ENCODE measurements at regions not wholly inside any gene's neighbourhood (a gene's known extent, or its start where the extent isn't known, plus 50 kb on each side); places are given as distances from the start of the nearest gene placed in this dataset.

DNA sequence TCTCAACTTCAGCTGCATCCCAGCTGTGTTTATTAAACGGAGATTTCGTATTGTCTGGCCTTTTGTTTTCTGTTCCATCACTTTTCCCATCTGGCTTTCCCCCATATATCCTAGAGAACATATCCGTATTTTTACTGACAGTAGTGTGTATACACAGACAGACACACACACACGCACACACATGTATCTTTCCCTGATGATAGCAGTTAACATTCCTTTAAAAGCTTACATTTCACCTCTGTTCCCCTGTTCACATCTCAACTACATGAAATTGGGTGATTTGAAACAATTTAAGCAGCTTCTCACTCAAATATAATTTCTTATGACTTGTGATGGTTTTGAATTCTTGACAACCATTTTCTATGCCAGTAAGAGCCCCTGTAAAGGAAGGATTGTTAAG is 207.1 kb upstream of the CEP162 start:
- H3K27me3 ChIP-seq (ENCODE audit: control insufficient read depth in 3 of 3, insufficient read depth in 3 of 3, low read length in 3 of 3), result no peaks in the 10 kb centered on the region

GRCh38 chr6:84432619-84433018 is 205.2 kb upstream of the CEP162 start:
- H3K36me3 ChIP-seq (ENCODE audit: control insufficient read depth in 3 of 3, insufficient read depth in 3 of 3, low read length in 3 of 3), result no peaks in the 10 kb centered on the region
- no peaks in the 10 kb centered on the region for H3K27me3 ChIP-seq (ENCODE audit: control insufficient read depth in 3 of 3, insufficient read depth in 3 of 3, low read length in 3 of 3)
- H3K4me1 ChIP-seq (ENCODE audit: control insufficient read depth in 3 of 3, insufficient read depth in 3 of 3, low read length in 3 of 3), result no peaks in the 10 kb centered on the region
- H3K9ac ChIP-seq (ENCODE audit: low read depth in 1 of 3, low read length in 3 of 3), result no peak overlapping the region
- no peak overlapping the region for H3K27ac ChIP-seq (ENCODE audit: low read depth, low read length)
- H3K4me3 ChIP-seq (ENCODE audit: low read length in 3 of 3), result no peak overlapping the region
- no peaks in the 10 kb centered on the region for H3K9me3 ChIP-seq (ENCODE audit: control insufficient read depth in 3 of 3, low read length in 3 of 3)

More for the DNA sequence above, 207.1 kb upstream of the CEP162 start:
- H3K36me3 ChIP-seq (ENCODE audit: control insufficient read depth in 3 of 3, insufficient read depth in 3 of 3, low read length in 3 of 3), result no peaks in the 10 kb centered on the region
- H3K9ac ChIP-seq (ENCODE audit: low read depth in 1 of 3, low read length in 3 of 3), result no peak overlapping the region
- no peak overlapping the region for H3K27ac ChIP-seq (ENCODE audit: low read depth, low read length)
- no peaks in the 10 kb centered on the region for H3K4me1 ChIP-seq (ENCODE audit: control insufficient read depth in 3 of 3, insufficient read depth in 3 of 3, low read length in 3 of 3)
- no peaks in the 10 kb centered on the region for H3K9me3 ChIP-seq (ENCODE audit: control insufficient read depth in 3 of 3, low read length in 3 of 3)
- no peak overlapping the region for H3K4me3 ChIP-seq (ENCODE audit: low read length in 3 of 3)

- H3K36me3 ChIP-seq (ENCODE audit: control insufficient read depth in 3 of 3, insufficient read depth in 3 of 3, low read length in 3 of 3), result no peaks in the 10 kb centered on the region
- no peak overlapping the region for H3K27ac ChIP-seq (ENCODE audit: low read depth, low read length)
- H3K27me3 ChIP-seq (ENCODE audit: control insufficient read depth in 3 of 3, insufficient read depth in 3 of 3, low read length in 3 of 3), result no peaks in the 10 kb centered on the region
- no peak overlapping the region for H3K9ac ChIP-seq (ENCODE audit: low read depth in 1 of 3, low read length in 3 of 3)
- H3K9me3 ChIP-seq (ENCODE audit: control insufficient read depth in 3 of 3, low read length in 3 of 3), result no peaks in the 10 kb centered on the region
- no peak overlapping the region for H3K4me3 ChIP-seq (ENCODE audit: low read length in 3 of 3)
- H3K4me1 ChIP-seq (ENCODE audit: control insufficient read depth in 3 of 3, insufficient read depth in 3 of 3, low read length in 3 of 3), result no peaks in the 10 kb centered on the region
Observed at GRCh38 chr6:84428300-84428907, 201.0 kb upstream of the CEP162 start.

GRCh38 chr6:84425971-84426705 is 198.7 kb upstream of the CEP162 start:
- Histone ChIP-seq H3K36me3 (ENCODE audit: control insufficient read depth in 3 of 3, insufficient read depth in 3 of 3, low read length in 3 of 3) (no peaks in the 10 kb centered on the region), H3K4me1 (ENCODE audit: control insufficient read depth in 3 of 3, insufficient read depth in 3 of 3, low read length in 3 of 3) (no peaks in the 10 kb centered on the region), H3K4me3 (ENCODE audit: low read length in 3 of 3) (no peak overlapping the region), H3K27me3 (ENCODE audit: control insufficient read depth in 3 of 3, insufficient read depth in 3 of 3, low read length in 3 of 3) (no peaks in the 10 kb centered on the region), H3K9me3 (ENCODE audit: control insufficient read depth in 3 of 3, low read length in 3 of 3) (no peaks in the 10 kb centered on the region), H3K9ac (ENCODE audit: low read depth in 1 of 3, low read length in 3 of 3) (no peak overlapping the region), H3K27ac (ENCODE audit: low read depth, low read length) (no peak overlapping the region)

DNA sequence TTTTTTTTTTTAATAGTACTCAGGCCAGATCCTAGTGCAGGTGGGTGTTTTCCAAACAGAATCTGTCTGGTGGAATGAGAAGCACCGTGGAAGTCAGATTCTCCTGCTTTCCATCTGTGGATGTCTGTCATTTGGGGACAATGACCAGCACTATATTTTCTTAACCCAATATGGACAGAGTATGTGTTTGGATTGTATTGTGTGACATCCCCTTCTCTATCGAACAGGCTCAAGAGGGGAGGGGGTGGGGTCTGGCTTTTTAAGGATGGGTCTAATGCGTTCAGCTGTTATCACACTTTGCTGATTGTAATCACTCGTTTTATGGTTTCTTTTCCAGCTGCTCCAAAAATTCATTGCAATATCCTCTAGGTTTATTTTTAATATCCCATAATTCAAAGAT is 197.5 kb upstream of the CEP162 start:
- Histone ChIP-seq H3K36me3 (ENCODE audit: control insufficient read depth in 3 of 3, insufficient read depth in 3 of 3, low read length in 3 of 3) (no peaks in the 10 kb centered on the region), H3K4me3 (ENCODE audit: low read length in 3 of 3) (no peak overlapping the region), H3K9me3 (ENCODE audit: control insufficient read depth in 3 of 3, low read length in 3 of 3) (no peaks in the 10 kb centered on the region), H3K9ac (ENCODE audit: low read depth in 1 of 3, low read length in 3 of 3) (no peak overlapping the region), H3K27me3 (ENCODE audit: control insufficient read depth in 3 of 3, insufficient read depth in 3 of 3, low read length in 3 of 3) (no peaks in the 10 kb centered on the region), H3K4me1 (ENCODE audit: control insufficient read depth in 3 of 3, insufficient read depth in 3 of 3, low read length in 3 of 3) (no peaks in the 10 kb centered on the region), H3K27ac (ENCODE audit: low read depth, low read length) (no peak overlapping the region)

- Histone ChIP-seq H3K9ac (ENCODE audit: low read depth in 1 of 3, low read length in 3 of 3) (no peak overlapping the region), H3K4me1 (ENCODE audit: control insufficient read depth in 3 of 3, insufficient read depth in 3 of 3, low read length in 3 of 3) (no peaks in the 10 kb centered on the region), H3K9me3 (ENCODE audit: control insufficient read depth in 3 of 3, low read length in 3 of 3) (no peaks in the 10 kb centered on the region), H3K4me3 (ENCODE audit: low read length in 3 of 3) (no peak overlapping the region), H3K27me3 (ENCODE audit: control insufficient read depth in 3 of 3, insufficient read depth in 3 of 3, low read length in 3 of 3) (no peaks in the 10 kb centered on the region), H3K27ac (ENCODE audit: low read depth, low read length) (no peak overlapping the region), H3K36me3 (ENCODE audit: control insufficient read depth in 3 of 3, insufficient read depth in 3 of 3, low read length in 3 of 3) (no peaks in the 10 kb centered on the region)
Observed at GRCh38 chr6:84422380-84422968, 195.0 kb upstream of the CEP162 start.

DNA sequence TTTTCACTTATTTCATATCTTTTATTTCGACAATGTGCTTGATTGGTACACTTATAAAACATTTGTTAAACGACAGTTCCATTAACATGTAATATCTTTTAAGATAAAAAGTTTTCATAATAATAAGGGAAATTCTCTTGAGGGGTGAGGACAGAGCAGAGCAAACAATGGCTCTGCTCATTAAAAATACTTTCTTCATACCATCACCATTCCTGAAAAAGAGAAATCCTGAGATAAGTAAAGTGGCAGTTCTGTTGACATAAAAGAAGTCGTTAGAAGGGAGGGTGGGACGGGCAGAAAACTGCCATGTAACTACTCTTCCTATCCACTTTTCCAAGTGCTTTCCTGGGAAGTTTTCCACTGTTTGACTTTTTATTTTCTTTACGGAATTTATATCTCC is 193.6 kb upstream of the CEP162 start:
- H3K4me1 ChIP-seq (ENCODE audit: control insufficient read depth in 3 of 3, insufficient read depth in 3 of 3, low read length in 3 of 3), result no peaks in the 10 kb centered on the region
- H3K9me3 ChIP-seq (ENCODE audit: control insufficient read depth in 3 of 3, low read length in 3 of 3), result no peaks in the 10 kb centered on the region
- H3K27me3 ChIP-seq (ENCODE audit: control insufficient read depth in 3 of 3, insufficient read depth in 3 of 3, low read length in 3 of 3), result no peaks in the 10 kb centered on the region
- H3K9ac ChIP-seq (ENCODE audit: low read depth in 1 of 3, low read length in 3 of 3), result no peak overlapping the region
- H3K36me3 ChIP-seq (ENCODE audit: control insufficient read depth in 3 of 3, insufficient read depth in 3 of 3, low read length in 3 of 3), result no peaks in the 10 kb centered on the region
- no peak overlapping the region for H3K27ac ChIP-seq (ENCODE audit: low read depth, low read length)
- no peak overlapping the region for H3K4me3 ChIP-seq (ENCODE audit: low read length in 3 of 3)

DNA sequence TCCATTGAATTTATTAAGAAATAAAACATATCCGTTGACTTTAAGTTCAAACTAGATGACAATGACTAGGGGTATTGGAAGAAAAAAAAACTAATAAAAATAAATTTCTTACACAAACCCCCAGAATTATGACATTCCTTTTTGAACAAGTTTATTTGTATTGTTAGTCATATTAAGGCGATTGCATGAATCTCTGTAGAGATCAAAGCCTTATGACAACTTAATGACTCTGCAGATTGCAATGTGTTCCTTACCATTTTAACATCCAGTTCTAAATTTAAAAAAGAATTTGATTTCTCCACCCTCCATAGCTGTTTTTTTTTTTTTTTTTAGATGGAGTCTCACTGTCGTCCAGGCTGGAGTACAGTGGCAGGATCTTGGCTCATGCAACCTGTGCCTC is 189.8 kb upstream of the CEP162 start:
- no peaks in the 10 kb centered on the region for H3K4me1 ChIP-seq (ENCODE audit: control insufficient read depth in 3 of 3, insufficient read depth in 3 of 3, low read length in 3 of 3)
- H3K36me3 ChIP-seq (ENCODE audit: control insufficient read depth in 3 of 3, insufficient read depth in 3 of 3, low read length in 3 of 3), result no peaks in the 10 kb centered on the region
- no peak overlapping the region for H3K4me3 ChIP-seq (ENCODE audit: low read length in 3 of 3)
- no peaks in the 10 kb centered on the region for H3K27me3 ChIP-seq (ENCODE audit: control insufficient read depth in 3 of 3, insufficient read depth in 3 of 3, low read length in 3 of 3)
- H3K9ac ChIP-seq (ENCODE audit: low read depth in 1 of 3, low read length in 3 of 3), result no peak overlapping the region
- no peak overlapping the region for H3K27ac ChIP-seq (ENCODE audit: low read depth, low read length)
- no peaks in the 10 kb centered on the region for H3K9me3 ChIP-seq (ENCODE audit: control insufficient read depth in 3 of 3, low read length in 3 of 3)

GRCh38 chr6:84416043-84416657 is 188.7 kb upstream of the CEP162 start:
- H3K4me3 ChIP-seq (ENCODE audit: low read length in 3 of 3), result no peak overlapping the region
- H3K36me3 ChIP-seq (ENCODE audit: control insufficient read depth in 3 of 3, insufficient read depth in 3 of 3, low read length in 3 of 3), result no peaks in the 10 kb centered on the region
- no peak overlapping the region for H3K27ac ChIP-seq (ENCODE audit: low read depth, low read length)
- H3K9me3 ChIP-seq (ENCODE audit: control insufficient read depth in 3 of 3, low read length in 3 of 3), result no peaks in the 10 kb centered on the region
- no peak overlapping the region for H3K9ac ChIP-seq (ENCODE audit: low read depth in 1 of 3, low read length in 3 of 3)
- no peaks in the 10 kb centered on the region for H3K27me3 ChIP-seq (ENCODE audit: control insufficient read depth in 3 of 3, insufficient read depth in 3 of 3, low read length in 3 of 3)
- no peaks in the 10 kb centered on the region for H3K4me1 ChIP-seq (ENCODE audit: control insufficient read depth in 3 of 3, insufficient read depth in 3 of 3, low read length in 3 of 3)

DNA sequence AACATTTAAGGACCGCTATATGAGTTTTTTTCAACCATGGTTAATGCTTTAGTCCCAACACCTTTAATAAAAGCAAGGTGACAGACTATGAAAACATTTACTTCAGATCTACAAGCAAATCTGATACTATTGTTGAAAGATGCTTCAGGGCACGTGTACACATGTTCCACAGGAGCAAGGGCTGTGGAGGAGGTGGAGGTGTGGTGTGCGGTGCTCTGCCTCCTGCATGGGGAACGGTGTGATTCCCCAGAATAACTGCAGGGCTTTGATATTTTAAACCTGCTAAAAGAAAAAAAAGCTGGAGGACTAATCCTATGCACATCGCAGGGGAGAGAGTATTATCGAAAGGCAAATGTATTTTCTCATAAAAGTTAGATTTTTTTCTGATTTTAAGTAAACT is 188.1 kb upstream of the CEP162 start:
- Histone ChIP-seq H3K27me3 (ENCODE audit: control insufficient read depth in 3 of 3, insufficient read depth in 3 of 3, low read length in 3 of 3) (no peaks in the 10 kb centered on the region), H3K9ac (ENCODE audit: low read depth in 1 of 3, low read length in 3 of 3) (no peak overlapping the region)

More for the DNA sequence above, 188.1 kb upstream of the CEP162 start:
- H3K27ac ChIP-seq (ENCODE audit: low read depth, low read length), result no peak overlapping the region
- H3K9me3 ChIP-seq (ENCODE audit: control insufficient read depth in 3 of 3, low read length in 3 of 3), result no peaks in the 10 kb centered on the region
- no peak overlapping the region for H3K4me3 ChIP-seq (ENCODE audit: low read length in 3 of 3)
- H3K36me3 ChIP-seq (ENCODE audit: control insufficient read depth in 3 of 3, insufficient read depth in 3 of 3, low read length in 3 of 3), result no peaks in the 10 kb centered on the region
- no peaks in the 10 kb centered on the region for H3K4me1 ChIP-seq (ENCODE audit: control insufficient read depth in 3 of 3, insufficient read depth in 3 of 3, low read length in 3 of 3)
